ENCODE measurements at regions not wholly inside any gene's neighbourhood (a gene's known extent, or its start where the extent isn't known, plus 50 kb on each side); places are given as distances from the start of the nearest gene placed in this dataset.

DNA sequence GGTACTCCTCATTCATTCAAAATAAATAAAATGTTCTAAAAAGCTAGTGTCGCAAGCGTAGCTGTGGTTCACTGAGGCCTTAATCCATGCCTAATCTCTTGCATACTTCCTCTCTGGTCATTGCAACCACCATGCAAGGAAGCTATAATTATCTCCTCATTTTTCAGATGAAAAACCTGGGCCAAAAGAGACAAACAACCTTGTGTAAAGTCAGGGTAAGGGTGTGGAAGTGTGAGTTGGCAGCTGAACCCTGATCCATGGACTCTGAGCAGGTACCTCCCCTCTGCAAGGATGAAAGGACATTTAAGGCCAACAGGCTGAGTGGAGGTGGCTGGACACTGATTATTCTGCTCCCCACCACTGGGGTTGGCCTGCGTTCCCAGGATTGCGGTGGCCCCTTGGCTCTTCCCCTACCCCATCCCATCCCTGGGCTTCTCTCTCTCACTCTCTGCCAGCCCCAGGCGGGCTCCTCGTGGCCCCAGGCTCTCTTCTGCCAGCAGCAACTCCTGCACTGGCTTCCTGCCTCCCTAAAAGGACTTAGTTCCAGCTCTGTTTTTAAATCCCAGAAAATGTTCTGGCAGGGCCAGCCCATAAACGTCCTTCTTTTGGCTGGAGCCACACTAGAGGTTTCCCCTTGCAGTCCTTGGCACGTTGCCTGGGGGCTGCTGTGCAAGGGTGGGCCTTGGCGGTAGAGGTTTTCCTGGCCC, 72.0 kb upstream of the AFF3 start:
- TF ChIP-seq, protein P1, sequence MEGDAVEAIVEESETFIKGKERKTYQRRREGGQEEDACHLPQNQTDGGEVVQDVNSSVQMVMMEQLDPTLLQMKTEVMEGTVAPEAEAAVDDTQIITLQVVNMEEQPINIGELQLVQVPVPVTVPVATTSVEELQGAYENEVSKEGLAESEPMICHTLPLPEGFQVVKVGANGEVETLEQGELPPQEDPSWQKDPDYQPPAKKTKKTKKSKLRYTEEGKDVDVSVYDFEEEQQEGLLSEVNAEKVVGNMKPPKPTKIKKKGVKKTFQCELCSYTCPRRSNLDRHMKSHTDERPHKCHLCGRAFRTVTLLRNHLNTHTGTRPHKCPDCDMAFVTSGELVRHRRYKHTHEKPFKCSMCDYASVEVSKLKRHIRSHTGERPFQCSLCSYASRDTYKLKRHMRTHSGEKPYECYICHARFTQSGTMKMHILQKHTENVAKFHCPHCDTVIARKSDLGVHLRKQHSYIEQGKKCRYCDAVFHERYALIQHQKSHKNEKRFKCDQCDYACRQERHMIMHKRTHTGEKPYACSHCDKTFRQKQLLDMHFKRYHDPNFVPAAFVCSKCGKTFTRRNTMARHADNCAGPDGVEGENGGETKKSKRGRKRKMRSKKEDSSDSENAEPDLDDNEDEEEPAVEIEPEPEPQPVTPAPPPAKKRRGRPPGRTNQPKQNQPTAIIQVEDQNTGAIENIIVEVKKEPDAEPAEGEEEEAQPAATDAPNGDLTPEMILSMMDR (IDR thresholded peaks at IDR 0.05): no peak
- TF ChIP-seq POLR2A (IDR thresholded peaks at IDR 0.05): no peak
